Lung (tissue), 11 donors: ENCODE measurements at regions not wholly inside any gene's neighbourhood (a gene's known extent, or its start where the extent isn't known, plus 50 kb on each side); places are given as distances from the start of the nearest gene placed in this dataset.

Experiments
- ATAC-seq: fragments of 200-7000 bp; cut with Tn5 transposase; one replicate; pipeline ENCODE4 v1.9.1; 2020; ENCODE audit warnings: moderate number of reproducible peaks; ENCODE audit not compliant: insufficient read depth, low FRiP score
- DNase-seq, 3 donors: peaks; one replicate each; pipeline ENCODE4 v3.0.0-alpha.2; 2013 to 2017
- H3K27ac ChIP-seq, 2 donors: one replicate each; pipeline ENCODE4 v1.5.1; 2013; ENCODE audit warnings: mild to moderate bottlenecking in 2 of 2, moderate library complexity in 2 of 2, control low read depth in 1 of 2, inconsistent platforms in 1 of 2, low read depth in 1 of 2, low read length in 1 of 2
- H3K27me3 ChIP-seq, 3 donors: one replicate each; pipeline ENCODE4 v1.5.1; 2013; ENCODE audit warnings: low read length in 2 of 3; ENCODE audit not compliant: control insufficient read depth in 3 of 3, insufficient read depth in 3 of 3
- H3K36me3 ChIP-seq, 4 donors: one replicate each; pipeline ENCODE4 v1.5.1; 2013; ENCODE audit warnings: low read length in 4 of 4, mild to moderate bottlenecking in 1 of 4, moderate library complexity in 1 of 4; ENCODE audit not compliant: control insufficient read depth in 4 of 4, insufficient read depth in 4 of 4
- H3K4me1 ChIP-seq, 5 donors: one replicate each; pipeline ENCODE4 v1.5.1; 2013; ENCODE audit warnings: low read length in 5 of 5, mild to moderate bottlenecking in 2 of 5, moderate library complexity in 1 of 5; ENCODE audit not compliant: control insufficient read depth in 5 of 5, insufficient read depth in 5 of 5
- H3K4me3 ChIP-seq: one replicate; pipeline ENCODE4 v1.5.1; 2013; ENCODE audit warnings: mild to moderate bottlenecking, control low read depth, moderate library complexity
- H3K9ac ChIP-seq, 2 donors: one replicate each; pipeline ENCODE4 v1.5.1; 2013; ENCODE audit warnings: low read length in 2 of 2, control low read depth in 1 of 2; ENCODE audit not compliant: insufficient read depth in 1 of 2
- H3K9me3 ChIP-seq, 4 donors: one replicate each; pipeline ENCODE4 v1.5.1; 2013; ENCODE audit warnings: low read length in 3 of 4, mild to moderate bottlenecking in 1 of 4, moderate library complexity in 1 of 4; ENCODE audit not compliant: control insufficient read depth in 4 of 4, insufficient read depth in 3 of 4
- WGBS, 2 donors: extraction: QIAGEN DNeasy Blood & Tissue Kit; methylation state at CpG; one replicate each; pipeline ENCODE4 v1.1.7; 2013; 5-methylcytosine and 5-hydroxymethylcytosine counted together
- TF ChIP-seq, protein P1 (sequence below): IDR thresholded peaks from 2 replicates; pipeline ENCODE4 v1.5.1; 2012; ENCODE audit warnings: mild to moderate bottlenecking; ENCODE audit errors: control extremely low read depth, extremely low read depth
- donor health status: control.
- donor health status: control.
- donor health status: Bipolar disorder and iron deficiency.
- donor health status: healthy.
- donor health status: DM: yes; HTN: yes; CAD: no.

GRCh38 chr12:83386527-83387264, 700.0 kb downstream of the TMTC2 start:
- Histone ChIP-seq H3K4me1 (peaks cover 0 to 22% (median 0%) of the 10 kb centered on the region in 5 donors), H3K27ac (no peak overlapping the region), H3K9me3 (no peaks in the 10 kb centered on the region), H3K4me3 (no peak overlapping the region), H3K27me3 (no peaks in the 10 kb centered on the region), H3K9ac (peak overlapping the region in 1 of 2 donors; percentile 2), H3K36me3 (no peaks in the 10 kb centered on the region)
- WGBS, 2 donors = 56 to 71% methylated on average over 3 of the region's 3 CpGs
- no peak for ATAC-seq
- TF ChIP-seq, protein P1, sequence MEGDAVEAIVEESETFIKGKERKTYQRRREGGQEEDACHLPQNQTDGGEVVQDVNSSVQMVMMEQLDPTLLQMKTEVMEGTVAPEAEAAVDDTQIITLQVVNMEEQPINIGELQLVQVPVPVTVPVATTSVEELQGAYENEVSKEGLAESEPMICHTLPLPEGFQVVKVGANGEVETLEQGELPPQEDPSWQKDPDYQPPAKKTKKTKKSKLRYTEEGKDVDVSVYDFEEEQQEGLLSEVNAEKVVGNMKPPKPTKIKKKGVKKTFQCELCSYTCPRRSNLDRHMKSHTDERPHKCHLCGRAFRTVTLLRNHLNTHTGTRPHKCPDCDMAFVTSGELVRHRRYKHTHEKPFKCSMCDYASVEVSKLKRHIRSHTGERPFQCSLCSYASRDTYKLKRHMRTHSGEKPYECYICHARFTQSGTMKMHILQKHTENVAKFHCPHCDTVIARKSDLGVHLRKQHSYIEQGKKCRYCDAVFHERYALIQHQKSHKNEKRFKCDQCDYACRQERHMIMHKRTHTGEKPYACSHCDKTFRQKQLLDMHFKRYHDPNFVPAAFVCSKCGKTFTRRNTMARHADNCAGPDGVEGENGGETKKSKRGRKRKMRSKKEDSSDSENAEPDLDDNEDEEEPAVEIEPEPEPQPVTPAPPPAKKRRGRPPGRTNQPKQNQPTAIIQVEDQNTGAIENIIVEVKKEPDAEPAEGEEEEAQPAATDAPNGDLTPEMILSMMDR = no peak
- DNase-seq = peak; percentile 28 to 90 (median 89)

- H3K27me3 ChIP-seq = no peaks in the 10 kb centered on the region
- ATAC-seq (no peak), DNase-seq (no peak)
- H3K9ac ChIP-seq = no peak overlapping the region
- TF ChIP-seq, protein P1 = no peak
- no peak overlapping the region for H3K27ac ChIP-seq
- no peaks in the 10 kb centered on the region for H3K36me3 ChIP-seq
- no peaks in the 10 kb centered on the region for H3K4me1 ChIP-seq
- no peak overlapping the region for H3K4me3 ChIP-seq
- H3K9me3 ChIP-seq = peaks cover 0 to 5% (median 2%) of the 10 kb centered on the region in 4 donors
- WGBS, 2 donors = 69 to 96% methylated on average over 1 of the region's 1 CpG
These were observed 691.6 kb downstream of the TMTC2 start for GRCh38 chr12:83378186-83378727.

- H3K36me3 ChIP-seq = no peaks in the 10 kb centered on the region
- peaks cover 0 to 5% (median 0%) of the 10 kb centered on the region in 5 donors for H3K4me1 ChIP-seq
- H3K9me3 ChIP-seq = no peaks in the 10 kb centered on the region
- no peaks in the 10 kb centered on the region for H3K27me3 ChIP-seq
- ATAC-seq (no peak), DNase-seq (no peak)
- TF ChIP-seq, protein P1 = no peak
- H3K4me3 ChIP-seq = no peak overlapping the region
- WGBS, 2 donors = 62 to 68% methylated on average over 5 of the region's 5 CpGs
- H3K27ac ChIP-seq = no peak overlapping the region
- H3K9ac ChIP-seq = no peak overlapping the region
These were observed 678.6 kb downstream of the TMTC2 start for GRCh38 chr12:83365317-83365716.
